ENCODE measurements at regions not wholly inside any gene's neighbourhood (a gene's known extent, or its start where the extent isn't known, plus 50 kb on each side); places are given as distances from the start of the nearest gene placed in this dataset.

DNA sequence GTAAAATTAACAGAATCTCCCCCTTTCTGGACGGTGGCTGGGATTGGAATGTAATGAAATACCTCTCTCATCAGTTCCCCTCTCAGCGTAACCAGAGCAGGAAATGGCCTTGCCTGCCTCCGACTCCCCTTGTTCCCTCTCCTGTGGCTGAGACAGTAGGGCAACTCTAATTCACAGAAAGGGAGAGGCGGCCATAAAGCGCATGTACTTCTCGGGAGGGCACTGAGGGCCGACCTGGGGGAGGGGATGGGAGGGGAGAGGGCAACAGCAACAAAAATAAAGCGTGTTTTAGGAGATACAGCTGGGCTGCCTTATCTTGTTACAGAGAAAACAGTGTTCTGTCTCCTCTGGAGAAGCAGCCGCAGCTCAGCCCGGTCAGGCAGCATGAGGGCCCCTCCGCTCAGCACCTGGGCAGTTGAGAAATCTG is 783.3 kb upstream of the ARRDC4 start:
- no peak overlapping the region for H3K4me3 Mint-ChIP-seq
- no peaks in the 10 kb centered on the region for H3K4me1 Mint-ChIP-seq
- H3K27ac Mint-ChIP-seq: no peak overlapping the region
- DNase-seq: no peak
- peaks cover 3% of the 10 kb centered on the region in 2 donors for H3K9me3 Mint-ChIP-seq
- H3K27me3 Mint-ChIP-seq: no peaks in the 10 kb centered on the region
- no peak for ATAC-seq (replicated peaks)
- H3K36me3 Mint-ChIP-seq: no peaks in the 10 kb centered on the region

GRCh38 chr15:97182581-97182980 is 777.9 kb upstream of the ARRDC4 start:
- Mint-ChIP-seq H3K27ac (no peak overlapping the region), H3K9me3 (peaks cover 3 to 6% of the 10 kb centered on the region in 2 donors), H3K27me3 (no peaks in the 10 kb centered on the region), H3K4me3 (no peak overlapping the region), H3K4me1 (no peaks in the 10 kb centered on the region), H3K36me3 (no peaks in the 10 kb centered on the region)
- no peak for ATAC-seq (replicated peaks)
- DNase-seq: no peak

- DNase-seq (no peak), ATAC-seq (replicated peaks) (no peak)
- Mint-ChIP-seq H3K4me3 (no peak overlapping the region), H3K9me3 (peaks cover 0 to 4% of the 10 kb centered on the region in 2 donors), H3K27me3 (no peaks in the 10 kb centered on the region), H3K27ac (no peak overlapping the region), H3K36me3 (no peaks in the 10 kb centered on the region), H3K4me1 (no peaks in the 10 kb centered on the region)
These were observed 771.2 kb upstream of the ARRDC4 start for GRCh38 chr15:97189162-97189780.

- Mint-ChIP-seq H3K4me3 (no peak overlapping the region), H3K36me3 (no peaks in the 10 kb centered on the region), H3K9me3 (peaks cover 0 to 4% of the 10 kb centered on the region in 2 donors), H3K4me1 (no peaks in the 10 kb centered on the region), H3K27me3 (no peaks in the 10 kb centered on the region), H3K27ac (no peak overlapping the region)
- ATAC-seq (replicated peaks) (no peak), DNase-seq (no peak)
These were observed 765.8 kb upstream of the ARRDC4 start for GRCh38 chr15:97194750-97195149.

GRCh38 chr15:97196048-97197014 is 764.2 kb upstream of the ARRDC4 start:
- Mint-ChIP-seq H3K27ac (no peak overlapping the region), H3K9me3 (peaks cover 2 to 4% of the 10 kb centered on the region in 2 donors), H3K4me3 (no peak overlapping the region), H3K4me1 (no peaks in the 10 kb centered on the region), H3K36me3 (no peaks in the 10 kb centered on the region), H3K27me3 (no peaks in the 10 kb centered on the region)
- no peak for DNase-seq
- no peak for ATAC-seq (replicated peaks)

DNA sequence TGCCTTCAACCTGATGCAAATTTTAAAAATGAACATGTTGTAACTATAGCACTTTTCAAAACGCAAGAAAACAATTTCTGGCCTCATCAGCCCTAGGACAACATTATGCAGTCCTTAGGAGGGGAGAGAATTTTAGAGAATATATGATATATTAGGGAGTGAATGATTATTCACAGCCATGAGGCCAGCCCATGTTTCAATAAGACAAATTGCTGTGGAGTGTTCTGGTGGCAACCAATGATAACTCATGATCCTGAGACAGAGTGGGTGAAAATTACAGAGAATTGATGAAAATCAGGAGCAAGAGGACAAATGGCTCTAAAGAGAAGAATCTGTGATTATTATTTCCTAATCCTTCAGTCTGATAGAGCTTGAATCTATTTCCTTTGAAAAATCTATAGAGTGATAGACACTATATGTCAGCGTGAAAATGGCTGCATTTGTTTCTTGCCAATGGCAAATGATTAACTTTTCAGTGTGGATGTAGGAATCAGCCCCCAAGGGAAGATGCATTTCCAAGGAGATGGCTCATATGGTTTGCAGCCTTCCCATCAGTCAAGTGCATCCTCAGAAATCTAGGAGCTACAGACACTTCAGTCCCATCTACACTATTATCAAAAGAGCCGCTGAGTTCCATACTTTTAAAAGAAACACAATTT is 761.0 kb upstream of the ARRDC4 start:
- ATAC-seq (replicated peaks) (no peak), DNase-seq (no peak)
- Mint-ChIP-seq H3K27me3 (no peaks in the 10 kb centered on the region), H3K4me1 (no peaks in the 10 kb centered on the region), H3K9me3 (peaks cover 2 to 4% of the 10 kb centered on the region in 2 donors), H3K36me3 (no peaks in the 10 kb centered on the region), H3K27ac (no peak overlapping the region), H3K4me3 (no peak overlapping the region)

GRCh38 chr15:97200161-97200560 is 760.3 kb upstream of the ARRDC4 start:
- Mint-ChIP-seq H3K36me3 (no peaks in the 10 kb centered on the region), H3K27me3 (no peaks in the 10 kb centered on the region), H3K4me3 (no peak overlapping the region), H3K4me1 (no peaks in the 10 kb centered on the region), H3K27ac (no peak overlapping the region), H3K9me3 (peaks cover 2 to 4% of the 10 kb centered on the region in 2 donors)
- DNase-seq (no peak), ATAC-seq (replicated peaks) (no peak)

DNA sequence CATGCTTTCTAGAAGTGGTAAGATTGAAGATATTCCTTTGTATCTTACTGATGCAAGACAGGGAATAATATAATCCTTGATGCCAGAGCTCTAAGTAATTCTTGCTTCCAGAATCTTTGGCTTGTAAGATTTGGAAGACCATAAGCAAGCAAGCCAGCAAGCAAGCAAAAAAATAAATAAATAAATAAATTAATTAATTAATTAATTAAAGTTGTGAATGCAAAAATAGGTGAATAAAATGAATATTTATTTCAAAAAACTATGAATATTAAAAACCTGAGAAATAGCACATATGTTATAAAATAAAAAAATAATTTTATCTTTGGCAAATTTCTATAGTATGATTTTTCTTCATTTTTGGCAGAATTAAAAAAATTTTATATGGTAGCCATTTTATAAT is 750.2 kb upstream of the ARRDC4 start:
- ATAC-seq (replicated peaks) (no peak), DNase-seq (no peak)
- no peaks in the 10 kb centered on the region for H3K4me1 Mint-ChIP-seq
- no peak overlapping the region for H3K4me3 Mint-ChIP-seq
- H3K27me3 Mint-ChIP-seq: no peaks in the 10 kb centered on the region
- no peak overlapping the region for H3K27ac Mint-ChIP-seq
- H3K9me3 Mint-ChIP-seq: peaks cover 0 to 1% of the 10 kb centered on the region in 2 donors
- H3K36me3 Mint-ChIP-seq: no peaks in the 10 kb centered on the region

- DNase-seq (no peak), ATAC-seq (replicated peaks) (no peak)
- no peaks in the 10 kb centered on the region for H3K9me3 Mint-ChIP-seq
- no peak overlapping the region for H3K4me3 Mint-ChIP-seq
- H3K36me3 Mint-ChIP-seq: no peaks in the 10 kb centered on the region
- H3K27me3 Mint-ChIP-seq: no peaks in the 10 kb centered on the region
- no peak overlapping the region for H3K27ac Mint-ChIP-seq
- no peaks in the 10 kb centered on the region for H3K4me1 Mint-ChIP-seq
These were observed 744.9 kb upstream of the ARRDC4 start for GRCh38 chr15:97215629-97216028.

DNA sequence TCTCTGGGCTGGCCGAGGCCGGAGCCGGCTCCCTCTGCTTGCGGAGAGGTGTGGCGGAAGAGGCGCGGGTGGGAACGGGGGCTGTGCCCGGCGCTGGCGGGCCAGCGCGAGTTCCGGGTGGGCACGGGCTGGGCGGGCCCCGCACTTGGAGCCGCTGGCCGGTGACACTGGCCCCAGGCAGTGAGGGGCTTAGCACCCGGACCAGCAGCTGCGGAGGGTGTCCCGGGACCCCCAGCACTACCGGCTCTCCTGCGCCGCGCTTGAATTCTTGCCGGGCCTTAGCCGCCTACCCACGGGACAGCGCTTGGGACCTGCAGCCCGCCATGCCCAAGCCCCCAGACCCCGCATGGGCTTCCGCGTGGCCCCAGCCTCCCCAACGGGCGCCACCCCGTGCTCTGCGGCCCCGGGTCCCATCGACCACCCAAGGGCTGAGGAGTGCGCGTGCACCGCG is 736.3 kb upstream of the ARRDC4 start:
- ATAC-seq (replicated peaks): no peak
- no peak overlapping the region for H3K4me3 Mint-ChIP-seq
- H3K4me1 Mint-ChIP-seq: no peaks in the 10 kb centered on the region
- H3K36me3 Mint-ChIP-seq: no peaks in the 10 kb centered on the region
- no peak for DNase-seq
- H3K27me3 Mint-ChIP-seq: no peaks in the 10 kb centered on the region
- no peak overlapping the region for H3K27ac Mint-ChIP-seq
- peaks cover 0 to 2% of the 10 kb centered on the region in 2 donors for H3K9me3 Mint-ChIP-seq

DNA sequence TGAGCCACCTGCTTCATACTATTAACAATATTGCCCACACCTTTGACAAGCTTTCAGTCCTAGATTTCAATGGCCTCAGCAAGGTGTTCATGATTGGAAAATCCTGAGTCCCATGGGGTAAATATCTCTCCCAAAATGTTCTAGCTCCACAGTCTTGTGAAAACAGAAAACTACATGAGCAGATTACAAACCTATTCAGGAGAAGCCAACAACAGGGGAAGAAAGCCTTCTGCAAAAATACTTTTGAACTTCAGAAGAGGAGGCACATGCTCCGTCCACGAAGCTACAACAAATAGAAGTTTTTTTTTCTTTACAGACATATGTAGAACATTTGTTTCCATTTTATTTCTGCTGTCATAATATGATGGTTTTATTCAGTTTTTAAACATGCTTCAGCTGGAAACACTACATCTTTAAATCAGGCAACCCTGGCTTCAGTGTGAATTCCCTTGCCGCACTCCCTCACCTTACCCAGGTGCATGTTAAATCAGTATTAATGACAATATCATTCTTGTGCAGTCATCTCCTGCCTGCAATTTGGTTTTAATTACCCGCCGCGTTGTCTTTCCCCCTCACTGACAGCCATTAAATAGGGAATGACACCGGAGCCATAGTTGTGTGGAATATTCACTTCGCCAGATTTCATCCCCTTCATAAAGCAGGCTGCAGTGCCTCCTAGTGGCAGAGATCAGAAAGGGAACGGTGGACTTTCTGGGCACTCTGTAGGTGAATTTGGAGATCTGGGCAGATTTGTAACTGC is 725.5 kb upstream of the ARRDC4 start:
- ATAC-seq (replicated peaks) (peak in 1 of 2 donors; percentile 38), DNase-seq (no peak)
- Mint-ChIP-seq H3K4me3 (no peak overlapping the region), H3K27me3 (no peaks in the 10 kb centered on the region), H3K36me3 (no peaks in the 10 kb centered on the region), H3K9me3 (peaks cover 3 to 4% of the 10 kb centered on the region in 2 donors), H3K27ac (no peak overlapping the region), H3K4me1 (no peaks in the 10 kb centered on the region)

DNA sequence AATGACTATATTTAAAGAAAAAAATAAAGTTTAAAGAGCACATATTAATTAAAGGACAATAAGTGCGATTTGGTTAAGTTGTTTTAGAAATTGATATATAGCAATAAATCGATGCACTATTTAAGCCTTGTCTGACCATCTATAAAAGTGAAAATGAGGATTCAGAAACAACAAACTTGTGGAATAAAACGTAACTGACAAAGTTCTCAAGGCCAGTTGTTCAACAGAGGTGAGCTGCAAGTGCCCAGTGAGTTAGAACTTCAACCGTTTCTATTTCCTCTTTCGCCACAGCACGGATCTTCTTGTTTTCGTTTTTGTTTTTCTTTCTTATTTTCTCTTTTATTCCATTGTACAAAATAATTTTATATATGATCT is 724.9 kb upstream of the ARRDC4 start:
- Mint-ChIP-seq H3K36me3 (no peaks in the 10 kb centered on the region), H3K9me3 (peaks cover 3 to 4% of the 10 kb centered on the region in 2 donors), H3K4me1 (no peaks in the 10 kb centered on the region), H3K4me3 (no peak overlapping the region), H3K27me3 (no peaks in the 10 kb centered on the region), H3K27ac (no peak overlapping the region)
- DNase-seq (no peak), ATAC-seq (replicated peaks) (no peak)

GRCh38 chr15:97236140-97236539 is 724.4 kb upstream of the ARRDC4 start:
- Mint-ChIP-seq H3K9me3 (peaks cover 3 to 4% of the 10 kb centered on the region in 2 donors), H3K27me3 (no peaks in the 10 kb centered on the region), H3K36me3 (no peaks in the 10 kb centered on the region), H3K27ac (no peak overlapping the region), H3K4me1 (no peaks in the 10 kb centered on the region), H3K4me3 (no peak overlapping the region)
- ATAC-seq (replicated peaks) (no peak), DNase-seq (no peak)

GRCh38 chr15:97237160-97237559 is 723.3 kb upstream of the ARRDC4 start:
- no peak for DNase-seq
- H3K9me3 Mint-ChIP-seq: peaks cover 3 to 4% of the 10 kb centered on the region in 2 donors
- H3K27me3 Mint-ChIP-seq: no peaks in the 10 kb centered on the region
- H3K36me3 Mint-ChIP-seq: no peaks in the 10 kb centered on the region
- no peak overlapping the region for H3K4me3 Mint-ChIP-seq
- no peak for ATAC-seq (replicated peaks)
- no peak overlapping the region for H3K27ac Mint-ChIP-seq
- H3K4me1 Mint-ChIP-seq: no peaks in the 10 kb centered on the region

Measured in stimulated activated naive B cell treated with anti-CD40 and anti-IgM and Interleukin-4, amounts not matched to agents 10 μg/mL and 1 μg/mL and 100 μg/mL, for 72 hours (primary cell).